Kidney (tissue), 13 donors: ENCODE measurements at regions not wholly inside any gene's neighbourhood (a gene's known extent, or its start where the extent isn't known, plus 50 kb on each side); places are given as distances from the start of the nearest gene placed in this dataset.

Source experiments
- DNase-seq, 5 donors: peaks; one replicate each; pipeline ENCODE4 v3.0.0-alpha.2; 2013 to 2020
- FAIRE-seq: peaks from 2 replicates; lab custom pipeline; 2012; peaks lifted over from hg19 to GRCh38; lab: Jason Lieb, UNC
- H3K27ac ChIP-seq, 2 donors: one replicate each; pipeline ENCODE4 v1.7.0; 2013; ENCODE audit warnings: low read depth in 2 of 2, low read length in 2 of 2, inconsistent platforms in 1 of 2
- H3K27me3 ChIP-seq: one replicate; pipeline ENCODE4 v1.7.1; 2013; ENCODE audit warnings: low read length, inconsistent platforms; ENCODE audit not compliant: control insufficient read depth, insufficient read depth
- H3K36me3 ChIP-seq, 3 donors: one replicate each; pipeline versions ENCODE4 v1.7.0 to v1.7.1; 2013; ENCODE audit warnings: low read length in 3 of 3, control low read depth in 1 of 3, inconsistent platforms in 1 of 3; ENCODE audit not compliant: insufficient read depth in 3 of 3, control insufficient read depth in 2 of 3
- H3K4me1 ChIP-seq, 3 donors: one replicate each; pipeline versions ENCODE4 v1.7.0 to v1.7.1; 2013; ENCODE audit warnings: low read length in 3 of 3, inconsistent platforms in 1 of 3, low read depth in 1 of 3; ENCODE audit not compliant: control insufficient read depth in 2 of 3, insufficient read depth in 2 of 3
- H3K4me3 ChIP-seq, 3 donors: one replicate each; pipeline versions ENCODE4 v1.7.0 to v1.8.1; 2013; ENCODE audit warnings: low read length in 3 of 3, control low read depth in 1 of 3, inconsistent platforms in 1 of 3
- H3K9ac ChIP-seq, 3 donors: one replicate each; pipeline versions ENCODE4 v1.7.0 to v1.7.1; 2013; ENCODE audit warnings: low read length in 3 of 3, control low read depth in 1 of 3, inconsistent platforms in 1 of 3
- H3K9me3 ChIP-seq, 3 donors: one replicate each; pipeline versions ENCODE4 v1.7.0 to v1.7.1; 2013; ENCODE audit warnings: low read length in 3 of 3, control low read depth in 1 of 3, inconsistent platforms in 1 of 3; ENCODE audit not compliant: control insufficient read depth in 2 of 3, insufficient read depth in 1 of 3
- CTCF ChIP-seq: IDR thresholded peaks from 3 replicates; pipeline ENCODE4 v1.5.1; 2012; ENCODE audit warnings: mild to moderate bottlenecking, moderate library complexity, borderline replicate concordance; ENCODE audit not compliant: insufficient read depth; ENCODE audit errors: extremely low read depth
- intact Hi-C: fragments of 100-400 bp; cut with DNase I; formaldehyde crosslinking; loops from one replicate; pipeline ENCODE4 v1.11.1; 2022
- donor health status: control.
- donor health status: control.
- donor health status: control.
- donor health status: control.
- donor health status: control.
- donor health status: DM: yes; HTN: yes; CAD: no.
- donor health status: Normal renal cell carcinoma (clear cell type).

DNA sequence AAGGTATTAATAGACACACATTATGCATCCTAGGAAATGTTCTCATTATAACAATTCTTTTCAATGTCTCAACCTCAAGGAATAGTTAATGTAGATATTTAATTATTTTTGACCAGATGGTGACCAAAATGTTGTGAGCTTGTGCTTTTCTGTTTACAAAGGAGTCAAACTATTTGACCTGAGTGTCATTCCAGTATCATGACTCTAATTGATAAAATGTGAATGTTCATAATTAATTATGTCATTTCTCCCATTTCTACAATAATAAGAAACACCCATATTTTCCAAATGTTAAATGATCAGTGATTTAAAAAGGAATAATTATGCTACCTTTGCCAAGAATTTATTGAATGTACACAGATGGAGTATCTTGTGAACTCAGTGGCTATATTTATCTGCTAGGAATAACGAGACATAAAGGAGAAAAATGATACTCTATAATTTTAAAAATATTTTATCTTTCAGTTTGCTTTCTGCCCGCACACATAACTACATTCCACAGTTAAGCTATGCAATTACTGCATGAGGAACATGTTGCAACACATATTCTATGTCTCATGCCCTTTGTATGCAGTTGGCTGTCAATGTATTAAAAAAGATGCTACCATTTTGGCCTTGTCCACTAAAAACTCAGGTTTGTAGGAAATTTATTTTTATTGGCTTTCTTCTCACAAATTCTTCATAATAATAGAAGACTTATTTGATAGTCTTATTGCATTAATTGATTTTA, 376.7 kb upstream of the CCDC179 start:
- no peaks in the 10 kb centered on the region for H3K9me3 ChIP-seq
- H3K27me3 ChIP-seq: no peaks in the 10 kb centered on the region
- DNase-seq (no peak), FAIRE-seq (no peak)
- no peak overlapping the region for H3K27ac ChIP-seq
- no peaks in the 10 kb centered on the region for H3K4me1 ChIP-seq
- H3K9ac ChIP-seq: no peak overlapping the region
- no peak for TF ChIP-seq CTCF
- no peak overlapping the region for H3K4me3 ChIP-seq
- no peaks in the 10 kb centered on the region for H3K36me3 ChIP-seq
- intact Hi-C loops: no loop called here

GRCh38 chr11:23252426-23252825, 392.2 kb upstream of the CCDC179 start:
- Histone ChIP-seq H3K27me3 (no peaks in the 10 kb centered on the region), H3K27ac (no peak overlapping the region), H3K4me3 (no peak overlapping the region), H3K36me3 (no peaks in the 10 kb centered on the region), H3K4me1 (no peaks in the 10 kb centered on the region), H3K9me3 (no peaks in the 10 kb centered on the region), H3K9ac (no peak overlapping the region)
- FAIRE-seq: no peak
- no peak for DNase-seq
- intact Hi-C loops: no loop called here
- no peak for TF ChIP-seq CTCF

DNA sequence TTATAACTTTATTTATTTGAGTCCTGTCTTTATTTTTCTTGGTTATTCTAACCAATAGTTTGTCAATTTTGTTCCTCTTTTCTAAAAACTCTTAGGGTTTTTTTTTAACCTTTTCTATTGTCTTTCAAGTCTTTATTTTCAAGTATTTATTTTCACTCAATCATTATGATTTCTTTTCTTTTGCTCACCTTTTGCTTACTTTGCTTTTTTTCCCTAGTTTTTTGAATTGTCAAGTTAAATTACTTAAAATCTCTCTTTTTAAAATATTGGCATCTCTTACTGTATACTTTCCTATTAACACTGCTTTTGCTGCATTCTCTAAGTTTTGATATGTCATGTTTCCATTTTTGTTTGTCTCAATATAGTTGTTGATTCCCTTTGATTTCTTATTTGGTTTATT, 396.8 kb upstream of the CCDC179 start:
- Histone ChIP-seq H3K4me1 (no peaks in the 10 kb centered on the region), H3K9me3 (no peaks in the 10 kb centered on the region), H3K27ac (no peak overlapping the region), H3K4me3 (no peak overlapping the region), H3K27me3 (no peaks in the 10 kb centered on the region), H3K36me3 (no peaks in the 10 kb centered on the region), H3K9ac (no peak overlapping the region)
- no peak for TF ChIP-seq CTCF
- FAIRE-seq: peak; percentile 85
- no peak for DNase-seq
- intact Hi-C loops: no loop called here

DNA sequence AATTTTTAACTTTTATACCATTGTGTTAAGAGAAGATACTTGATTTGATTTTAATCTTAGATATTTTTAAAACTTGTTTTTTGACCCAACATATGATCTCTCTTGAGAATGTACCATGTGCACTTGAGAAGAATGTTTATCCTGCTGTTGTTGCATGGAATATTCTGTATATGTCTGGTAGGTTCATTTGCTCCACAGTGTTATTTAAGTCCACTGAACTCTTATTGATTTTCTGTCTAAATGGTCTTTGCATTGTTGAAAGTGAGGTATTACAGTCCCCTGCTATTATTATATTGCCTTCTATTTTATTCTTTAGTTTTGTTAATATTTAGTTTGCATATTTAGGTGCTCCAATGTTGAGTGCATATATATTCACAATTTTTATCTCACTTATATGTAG, 397.3 kb upstream of the CCDC179 start:
- no peak overlapping the region for H3K9ac ChIP-seq
- no peak for TF ChIP-seq CTCF
- FAIRE-seq: no peak
- H3K9me3 ChIP-seq: no peaks in the 10 kb centered on the region
- DNase-seq: no peak
- no peaks in the 10 kb centered on the region for H3K4me1 ChIP-seq
- H3K4me3 ChIP-seq: no peak overlapping the region
- H3K36me3 ChIP-seq: no peaks in the 10 kb centered on the region
- H3K27me3 ChIP-seq: no peaks in the 10 kb centered on the region
- intact Hi-C loops: no loop called here
- no peak overlapping the region for H3K27ac ChIP-seq
